WERI-Rb-1 (cell line): ENCODE measurements at regions not wholly inside any gene's neighbourhood (a gene's known extent, or its start where the extent isn't known, plus 50 kb on each side); places are given as distances from the start of the nearest gene placed in this dataset.

Experiments
- DNase-seq: peaks from one replicate; pipeline ENCODE4 v3.0.0-alpha.2; 2020
- H3K27ac ChIP-seq: fragments of 250-450 bp; sonication (Bioruptor Pico); 2 replicates; pipeline ENCODE4 v1.5.1; 2020; ENCODE audit warnings: mild to moderate bottlenecking, moderate library complexity
- H3K27me3 ChIP-seq: fragments of 250-450 bp; sonication (Bioruptor Pico); 2 replicates; pipeline ENCODE4 v1.5.1; 2021; ENCODE audit warnings: mild to moderate bottlenecking, low read depth, moderate library complexity; ENCODE audit not compliant: insufficient read depth, severe bottlenecking
- H3K36me3 ChIP-seq: fragments of 250-450 bp; sonication (Bioruptor Pico); 2 replicates; pipeline ENCODE4 v1.5.1; 2020; ENCODE audit warnings: mild to moderate bottlenecking, moderate library complexity
- H3K4me3 ChIP-seq: 2 replicates; pipeline ENCODE4 v1.5.1; 2011; ENCODE audit warnings: low read depth, mild to moderate bottlenecking, control low read depth, low read length
- H3K9me3 ChIP-seq: fragments of 250-450 bp; sonication (Bioruptor Pico); 2 replicates; pipeline ENCODE4 v1.5.1; 2021; ENCODE audit warnings: mild to moderate bottlenecking, moderate library complexity; ENCODE audit not compliant: severe bottlenecking
- CTCF ChIP-seq: IDR thresholded peaks from 2 replicates; pipeline ENCODE4 v1.5.1; 2011; ENCODE audit warnings: low read depth, mild to moderate bottlenecking, control low read depth, inconsistent platforms, low read length

DNA sequence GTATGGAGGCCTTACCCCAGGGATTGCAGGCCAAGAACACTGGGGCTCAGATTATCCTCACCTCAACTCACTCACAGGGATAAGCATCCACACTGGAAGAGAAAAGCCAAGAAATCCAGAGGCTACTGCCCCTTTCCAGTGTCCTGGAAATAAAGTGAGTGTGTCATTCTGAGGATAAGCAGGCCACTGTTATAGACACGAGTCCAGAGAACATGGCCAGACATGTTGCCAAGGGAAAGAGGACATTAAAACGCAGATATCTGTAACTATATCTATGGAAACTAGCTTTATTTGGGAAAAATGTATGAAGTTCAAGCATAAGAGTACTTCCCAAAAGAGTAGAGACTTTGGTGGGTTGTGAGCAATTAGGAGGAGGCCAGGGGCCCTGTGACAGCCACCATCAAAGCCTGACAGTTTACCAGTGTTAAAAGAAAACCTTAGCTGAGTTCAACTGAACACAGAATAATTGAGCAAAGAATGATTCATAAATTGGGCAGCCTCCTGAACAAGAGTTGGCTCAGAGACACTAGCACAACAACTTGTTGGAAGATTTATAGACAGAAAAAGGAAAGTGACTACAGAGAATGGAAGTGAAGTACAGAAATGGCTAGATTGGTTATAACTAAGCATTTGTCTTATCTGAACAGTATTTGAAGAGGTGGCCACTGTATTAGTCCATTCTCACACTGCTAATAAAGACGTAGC, 1222.2 kb downstream of the STIM2 start:
- Histone ChIP-seq H3K27ac (no peak overlapping the region), H3K36me3 (no peaks in the 10 kb centered on the region), H3K9me3 (peaks cover 7% of the 10 kb centered on the region), H3K4me3 (no peak overlapping the region), H3K27me3 (no peaks in the 10 kb centered on the region)
- TF ChIP-seq CTCF: no peak
- DNase-seq: no peak

DNA sequence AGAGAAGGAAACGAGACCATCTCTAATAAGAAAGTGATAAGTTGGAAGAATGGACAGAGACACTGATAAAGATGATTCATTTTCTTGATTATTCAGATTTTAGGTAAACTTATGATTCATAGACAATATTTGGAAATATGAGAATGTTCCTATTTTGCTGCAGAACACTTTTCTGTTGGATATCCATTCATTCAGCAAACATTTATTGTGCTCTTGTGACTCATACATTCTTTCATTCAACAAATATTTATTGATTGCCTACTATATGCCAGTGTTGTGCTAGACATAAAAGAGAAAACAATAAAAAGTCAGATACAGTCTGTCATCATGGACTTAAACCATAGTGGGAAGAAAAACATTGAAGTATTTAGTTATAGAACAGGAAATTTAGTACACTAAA, 1232.0 kb downstream of the STIM2 start:
- Histone ChIP-seq H3K36me3 (no peaks in the 10 kb centered on the region), H3K4me3 (no peak overlapping the region), H3K9me3 (no peaks in the 10 kb centered on the region), H3K27ac (no peak overlapping the region), H3K27me3 (no peaks in the 10 kb centered on the region)
- no peak for DNase-seq
- no peak for TF ChIP-seq CTCF

GRCh38 chr4:28093071-28093470, 1232.4 kb downstream of the STIM2 start:
- DNase-seq: no peak
- Histone ChIP-seq H3K9me3 (no peaks in the 10 kb centered on the region), H3K4me3 (no peak overlapping the region), H3K27ac (no peak overlapping the region), H3K36me3 (no peaks in the 10 kb centered on the region), H3K27me3 (no peaks in the 10 kb centered on the region)
- TF ChIP-seq CTCF: no peak

DNA sequence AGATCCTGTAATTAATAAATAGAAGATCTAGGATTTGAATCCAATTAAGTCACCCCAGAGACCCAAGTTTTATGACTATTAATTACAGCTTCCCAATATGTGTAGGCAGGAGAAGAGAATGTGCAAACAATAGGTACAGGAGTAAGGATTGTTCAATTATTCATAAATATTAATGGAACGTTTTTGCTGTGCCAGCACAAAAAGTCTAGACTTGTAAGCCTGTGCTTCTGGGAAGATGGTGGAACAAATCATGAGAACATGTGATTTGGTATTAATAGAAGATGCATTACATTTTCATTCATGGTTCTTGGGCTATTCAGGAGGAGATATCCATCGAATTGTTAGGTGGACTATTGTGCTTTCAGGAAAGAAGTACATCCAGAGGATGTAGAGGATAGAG, 1240.9 kb downstream of the STIM2 start:
- H3K4me3 ChIP-seq: no peak overlapping the region
- no peak overlapping the region for H3K27ac ChIP-seq
- DNase-seq: no peak
- H3K9me3 ChIP-seq: no peaks in the 10 kb centered on the region
- no peaks in the 10 kb centered on the region for H3K27me3 ChIP-seq
- H3K36me3 ChIP-seq: no peaks in the 10 kb centered on the region
- TF ChIP-seq CTCF: no peak

- no peak for TF ChIP-seq CTCF
- no peaks in the 10 kb centered on the region for H3K27me3 ChIP-seq
- no peak overlapping the region for H3K4me3 ChIP-seq
- no peaks in the 10 kb centered on the region for H3K9me3 ChIP-seq
- H3K36me3 ChIP-seq: no peaks in the 10 kb centered on the region
- DNase-seq: no peak
- H3K27ac ChIP-seq: no peak overlapping the region
These were observed 1244.7 kb downstream of the STIM2 start for GRCh38 chr4:28105271-28105859.

DNA sequence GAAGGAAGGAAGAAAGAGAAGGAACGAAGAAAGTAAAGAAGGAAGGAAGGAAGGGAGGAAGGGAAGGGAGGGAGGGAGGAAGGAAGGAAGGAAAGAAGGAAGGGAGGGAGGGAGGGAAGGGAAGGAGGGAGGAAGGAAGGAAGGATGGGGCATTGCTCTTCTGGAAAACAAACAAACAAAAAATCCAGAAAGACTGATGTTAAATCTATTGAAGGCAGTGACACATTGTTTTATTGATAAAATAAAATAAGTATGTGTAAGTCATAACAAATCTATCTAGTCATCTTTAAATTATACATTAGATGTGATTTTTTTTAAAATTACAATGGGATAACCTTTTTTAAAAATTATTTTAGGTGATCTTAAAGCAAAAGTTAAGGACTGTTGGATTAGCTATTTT, 1245.5 kb downstream of the STIM2 start:
- H3K4me3 ChIP-seq: no peak overlapping the region
- no peak for TF ChIP-seq CTCF
- no peak overlapping the region for H3K27ac ChIP-seq
- no peaks in the 10 kb centered on the region for H3K9me3 ChIP-seq
- no peaks in the 10 kb centered on the region for H3K36me3 ChIP-seq
- no peak for DNase-seq
- H3K27me3 ChIP-seq: no peaks in the 10 kb centered on the region
